ENCODE measurements at regions not wholly inside any gene's neighbourhood (a gene's known extent, or its start where the extent isn't known, plus 50 kb on each side); places are given as distances from the start of the nearest gene placed in this dataset.

- TF ChIP-seq POLR2A (IDR thresholded peaks at IDR 0.05; ENCODE audit: low read depth, low read length) (no peak), POLR2AphosphoS5 (IDR thresholded peaks at IDR 0.05; ENCODE audit: low read depth, low read length) (no peak)
Observed at GRCh38 chr12:131482199-131482598, 228.7 kb upstream of the SFSWAP start.

Data from GM12892 (cell line).